Fibroblast of skin of left quadriceps (primary cell): ENCODE measurements at regions not wholly inside any gene's neighbourhood (a gene's known extent, or its start where the extent isn't known, plus 50 kb on each side); places are given as distances from the start of the nearest gene placed in this dataset.

Source experiments
- DNase-seq, 2 experiments: peaks; one replicate each; pipeline ENCODE4 v3.0.0-alpha.2; 2013; ENCODE audit warnings: low read depth in 2 of 2

- no peak for DNase-seq
Measured at GRCh38 chr11:69348414-69349235, 54.7 kb downstream of the MYEOV start.

DNA sequence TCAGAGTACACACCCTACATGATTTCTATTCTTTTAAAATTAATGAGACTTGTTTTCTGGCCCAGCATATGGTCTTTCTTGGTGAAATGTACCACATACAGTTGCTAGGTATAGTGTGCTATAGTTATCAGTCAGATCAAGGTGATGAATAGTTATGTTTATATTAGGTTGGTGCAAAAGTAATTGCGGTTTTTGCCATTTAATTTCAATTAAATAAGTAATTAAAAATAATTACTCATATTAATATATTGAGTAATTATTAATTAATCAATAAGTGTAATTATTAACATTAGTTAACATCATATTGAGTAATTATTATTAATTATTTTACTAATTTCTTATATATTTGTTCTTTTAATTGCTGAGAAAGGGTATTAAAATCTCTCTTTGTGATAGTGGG, 56.1 kb downstream of the MYEOV start:
- no peak for DNase-seq

GRCh38 chr11:69350596-69350995, 56.6 kb downstream of the MYEOV start:
- no peak for DNase-seq

GRCh38 chr11:69351460-69351859, 57.5 kb downstream of the MYEOV start:
- peak; percentile 75 to 79 for DNase-seq

GRCh38 chr11:69352166-69352565, 58.2 kb downstream of the MYEOV start:
- no peak for DNase-seq

DNA sequence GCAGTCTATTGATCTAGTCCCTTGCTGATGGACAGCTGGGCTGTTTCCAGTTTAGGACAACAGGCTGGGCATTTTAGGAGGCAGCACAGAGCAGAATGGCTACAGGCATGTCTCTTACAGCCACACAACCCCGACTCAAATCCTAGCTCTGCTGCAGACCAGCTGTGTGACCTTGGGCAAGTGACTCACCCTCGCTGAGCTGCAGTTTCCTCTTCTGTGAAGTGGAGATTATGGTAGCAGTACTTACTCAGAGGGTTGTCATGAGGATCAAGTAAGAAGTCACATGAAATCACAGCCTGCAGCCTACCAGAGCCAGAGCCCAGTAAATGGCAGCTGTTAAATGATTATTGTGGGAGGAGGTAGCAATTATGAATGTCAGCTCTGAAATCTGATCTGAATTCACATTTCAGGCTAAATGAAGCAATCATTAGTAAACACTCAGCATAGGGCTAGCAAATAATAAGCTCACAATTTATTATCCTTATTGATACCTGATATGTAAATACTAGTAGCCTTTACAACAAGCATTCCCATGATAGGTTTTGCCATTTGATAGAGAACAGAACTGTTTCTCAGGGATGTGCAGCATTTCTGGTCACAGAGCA, 58.9 kb downstream of the MYEOV start:
- DNase-seq, result peak; percentile 69 to 72

DNA sequence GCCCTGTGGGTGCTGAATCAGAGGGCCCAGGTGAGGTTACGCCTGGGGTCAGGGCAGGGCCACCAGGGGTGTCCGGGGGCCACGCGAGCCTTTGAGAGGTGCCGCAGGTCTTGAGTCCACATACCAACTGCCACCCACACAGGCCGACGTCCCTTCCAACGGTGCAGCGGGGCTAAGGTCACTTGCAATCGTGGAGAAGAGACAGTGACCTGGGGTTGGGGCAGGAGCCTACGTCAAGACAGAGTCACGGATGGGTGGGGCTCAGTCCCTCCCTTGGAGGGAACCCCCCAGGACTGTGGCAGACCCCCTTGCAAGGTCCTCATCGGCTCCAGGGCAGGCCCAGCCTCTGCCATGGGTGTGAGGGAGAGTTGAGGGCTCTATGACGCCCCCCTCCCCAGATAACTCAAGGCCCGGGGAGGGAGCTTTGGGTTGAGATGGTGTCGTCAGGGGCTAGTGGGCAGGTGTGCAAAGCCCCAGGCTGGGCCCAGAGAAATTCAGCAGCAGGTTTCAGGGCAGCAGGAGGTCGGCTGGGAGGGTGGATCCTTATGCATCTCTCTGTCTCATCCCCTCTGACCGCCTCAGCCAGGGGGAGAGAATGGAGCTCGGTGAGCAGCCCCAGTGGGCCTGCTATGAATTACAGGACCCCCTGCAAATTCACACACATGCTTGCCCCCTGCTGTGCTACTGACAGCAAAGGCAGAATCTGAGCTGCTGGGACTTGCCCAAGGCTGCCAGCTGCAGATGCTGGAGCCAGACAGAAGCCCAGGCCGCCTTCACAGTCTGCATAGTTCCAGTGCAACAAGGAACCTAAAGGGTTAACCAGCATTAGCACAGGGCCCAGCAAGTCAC, 60.0 kb downstream of the MYEOV start:
- DNase-seq, result peak; percentile 28 to 44

DNA sequence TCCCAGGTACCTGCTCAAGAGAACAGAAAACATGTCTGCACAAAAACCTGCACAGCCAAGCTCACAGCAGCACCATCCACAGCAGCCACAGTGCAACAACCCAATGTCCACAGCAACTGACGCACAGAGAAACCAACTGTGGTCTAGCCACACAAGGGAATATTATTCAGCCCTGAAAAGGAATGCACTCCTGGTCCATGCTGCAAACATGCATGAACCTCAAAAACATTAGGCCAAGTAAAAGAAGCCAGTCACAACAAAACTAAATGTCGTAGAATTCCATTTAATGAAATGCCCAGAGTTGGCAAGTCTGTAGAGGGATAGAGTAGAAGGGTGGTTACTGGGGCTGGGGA, 60.6 kb downstream of the MYEOV start:
- no peak for DNase-seq

- no peak for DNase-seq
Measured at GRCh38 chr11:69355346-69355940, 61.5 kb downstream of the MYEOV start.

DNA sequence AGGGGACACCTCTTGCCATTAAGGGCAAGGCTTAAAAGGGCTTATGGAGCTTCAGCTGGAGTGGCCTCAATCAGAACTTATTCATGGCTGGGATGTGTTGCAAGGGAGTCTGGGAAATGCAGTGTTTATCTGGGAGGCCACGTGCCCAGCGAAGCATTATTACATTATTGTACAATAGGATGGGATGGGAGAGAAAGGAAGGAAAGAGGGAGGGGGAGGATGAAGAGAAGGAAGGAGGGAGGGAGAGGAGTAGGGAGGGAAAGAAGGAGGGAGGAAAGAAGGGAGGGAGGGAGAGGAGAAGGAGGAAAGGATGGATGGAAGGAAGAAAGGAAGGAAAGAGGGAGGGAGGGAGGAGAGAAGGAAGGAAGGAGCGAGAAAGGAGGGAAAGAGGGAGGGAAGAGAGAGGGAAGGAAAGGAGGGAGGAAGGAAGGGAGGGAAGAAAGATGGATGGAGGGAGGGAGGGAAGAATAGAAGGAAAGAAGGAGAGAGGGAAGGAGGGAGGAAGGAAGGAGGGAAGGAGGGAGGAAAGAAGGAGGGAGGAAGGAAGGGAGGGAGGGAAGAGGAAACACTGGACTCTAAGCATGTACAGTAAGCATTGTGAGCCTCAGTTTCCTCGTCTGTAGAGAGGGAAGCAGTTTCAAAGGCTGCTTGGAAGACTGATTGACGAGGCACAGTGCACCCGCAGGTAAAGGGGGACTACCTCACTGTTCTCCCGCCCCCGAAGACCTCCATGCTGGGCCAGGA, 62.2 kb downstream of the MYEOV start:
- DNase-seq, result no peak

DNA sequence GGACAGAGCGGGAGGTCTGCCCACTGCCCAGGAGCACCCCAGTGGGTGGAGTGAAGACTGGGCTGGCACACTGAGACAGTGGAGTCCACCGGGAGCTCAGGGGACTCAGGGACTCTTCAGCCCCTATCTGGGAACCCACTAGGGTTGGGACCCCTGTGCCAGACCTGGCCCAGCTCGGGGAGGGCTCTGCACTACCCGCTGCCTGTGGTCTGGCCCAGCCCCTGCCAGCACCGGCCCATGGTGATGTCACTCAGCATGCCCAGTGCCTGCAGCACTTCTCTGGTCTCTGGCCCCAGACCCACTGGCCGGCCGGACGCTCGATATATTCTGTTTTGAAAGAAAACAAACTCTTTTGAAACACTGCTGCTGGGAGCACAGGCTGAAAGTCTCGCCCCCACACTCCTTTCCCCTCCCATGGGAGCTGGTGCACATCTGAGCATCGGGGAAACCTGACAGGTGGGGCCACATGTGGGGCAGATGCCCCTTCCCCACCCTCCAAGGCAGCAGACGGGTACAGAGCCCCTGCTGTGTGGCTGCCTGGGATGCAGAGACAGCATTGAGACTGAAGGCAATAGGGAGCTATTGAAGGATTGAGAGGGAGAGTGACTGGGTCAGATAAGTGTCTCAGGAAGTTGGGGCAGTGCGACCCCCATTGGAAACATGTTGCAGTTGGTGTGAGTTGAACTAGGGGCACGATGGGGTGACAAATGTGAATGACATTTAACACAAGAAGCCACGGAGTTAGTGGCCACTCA, 62.9 kb downstream of the MYEOV start:
- DNase-seq, result no peak

- DNase-seq, result no peak
Measured at GRCh38 chr11:69357458-69358397, 63.8 kb downstream of the MYEOV start.

DNA sequence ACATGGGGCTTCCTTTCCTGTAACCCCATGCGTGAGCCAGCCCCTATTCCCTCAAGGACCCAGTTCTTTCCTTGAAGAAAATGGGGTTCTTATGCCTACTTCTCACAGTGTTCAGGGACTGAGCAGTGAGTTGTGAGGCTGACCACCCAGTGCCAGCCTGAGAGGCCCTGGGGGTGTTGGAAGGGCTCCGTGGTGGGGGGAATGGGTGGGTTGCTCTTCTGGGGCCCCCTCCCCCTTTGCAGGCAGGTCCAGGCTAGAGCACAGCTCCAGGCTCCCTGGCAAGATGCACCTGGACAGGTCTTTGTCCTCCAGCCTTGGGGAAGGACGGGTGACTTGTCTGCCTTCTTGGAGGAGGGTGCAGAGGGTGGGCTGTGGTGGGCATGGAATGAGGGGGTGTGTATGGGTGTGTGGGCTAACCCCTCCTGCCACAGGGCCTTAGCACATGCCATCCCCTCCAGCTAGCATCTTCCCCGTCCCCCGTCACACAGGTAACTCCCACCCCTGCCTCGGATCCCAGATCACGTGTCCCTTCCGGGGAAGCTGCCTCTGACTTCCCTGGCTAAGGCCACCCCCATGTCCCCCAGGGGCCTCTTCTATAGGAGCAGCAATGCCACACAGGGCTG, 64.6 kb downstream of the MYEOV start:
- no peak for DNase-seq

DNA sequence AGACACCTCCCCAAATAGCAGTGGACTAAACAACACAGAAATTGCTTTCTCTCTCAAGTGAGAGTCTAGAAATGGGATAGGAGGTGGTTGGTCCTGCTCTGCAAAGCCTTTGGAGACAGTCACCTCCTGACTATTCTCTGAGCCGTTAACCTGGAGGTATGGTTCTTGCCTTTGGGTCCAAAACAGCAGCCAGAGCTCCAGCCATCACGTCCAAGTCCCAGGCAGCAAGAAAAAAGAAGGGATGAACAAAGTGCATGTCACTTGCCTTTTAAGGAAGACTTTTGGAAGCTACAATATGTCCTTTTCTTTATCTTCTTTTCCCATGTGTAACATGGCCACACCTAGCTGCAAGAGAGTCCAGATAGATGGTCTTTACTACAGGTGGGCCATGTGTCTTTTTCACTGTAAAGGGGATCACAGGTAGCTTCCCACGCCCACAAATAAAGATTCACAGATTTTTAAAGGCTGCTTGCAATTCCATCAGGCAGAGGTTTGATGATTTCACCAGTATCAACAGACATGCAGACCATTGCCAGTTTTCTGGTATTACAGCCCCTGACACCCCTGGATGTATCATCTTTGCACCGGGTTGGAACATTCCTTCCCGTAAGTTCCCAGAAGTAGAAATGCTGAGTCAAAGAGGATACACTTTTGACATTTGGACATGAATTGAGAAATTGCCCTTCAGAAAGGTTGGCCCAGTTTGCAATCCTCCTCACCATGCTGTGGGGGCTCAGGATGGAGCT, 66.0 kb downstream of the MYEOV start:
- DNase-seq, result no peak

GRCh38 chr11:69360606-69361005, 66.7 kb downstream of the MYEOV start:
- DNase-seq, result no peak

DNA sequence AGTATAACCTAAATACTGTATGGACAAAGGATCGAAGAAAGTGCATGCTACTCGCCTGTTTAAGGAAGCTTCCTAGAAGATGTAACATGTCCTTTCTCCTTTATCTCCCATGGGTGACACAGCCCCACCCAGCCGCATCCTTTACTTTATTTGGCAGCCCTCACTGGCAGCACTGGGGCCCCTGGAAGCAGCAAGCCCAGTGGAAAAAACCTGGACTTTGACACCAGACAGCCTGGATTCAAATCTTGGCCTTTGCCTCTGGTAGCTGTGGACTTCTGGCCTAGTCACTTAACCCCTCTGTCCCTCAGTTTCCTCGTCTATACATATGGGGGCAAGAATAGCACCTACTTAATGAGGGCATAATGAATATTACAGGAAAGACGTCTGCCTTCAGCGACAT, 67.1 kb downstream of the MYEOV start:
- no peak for DNase-seq

GRCh38 chr11:69361466-69361865, 67.5 kb downstream of the MYEOV start:
- DNase-seq, result no peak

- no peak for DNase-seq
Measured at GRCh38 chr11:69362315-69362714, 68.4 kb downstream of the MYEOV start.
